NCI-H748 (cell line): ENCODE measurements at regions not wholly inside any gene's neighbourhood (a gene's known extent, or its start where the extent isn't known, plus 50 kb on each side); places are given as distances from the start of the nearest gene placed in this dataset.
"Not testable (repeated sequence)": the region's sequence is repeated elsewhere in the genome, so short reads cannot be mapped to it uniquely, and the experiment has no call there.

Experiments
- DNase-seq: peaks from one replicate; lab custom pipeline; 2025; ENCODE audit not compliant: unreplicated experiment; lab: John Stamatoyannopoulos, UW

- no peak for DNase-seq
Observed at GRCh38 chr3:144773350-144773749, 801.7 kb downstream of the DIPK2A start.

- DNase-seq: no peak
Observed at GRCh38 chr3:144774897-144775296, 803.3 kb downstream of the DIPK2A start.

- no peak for DNase-seq
Observed at GRCh38 chr3:144775551-144775950, 803.9 kb downstream of the DIPK2A start.

GRCh38 chr3:144777906-144778305 lies 806.3 kb downstream of the DIPK2A start:
- DNase-seq: no peak

- DNase-seq: no peak
Observed at GRCh38 chr3:144791034-144791433, 819.4 kb downstream of the DIPK2A start.

- DNase-seq: no peak
Observed at GRCh38 chr3:144801890-144802289, 830.3 kb downstream of the DIPK2A start.

GRCh38 chr3:144809380-144809779 lies 837.8 kb downstream of the DIPK2A start:
- DNase-seq: no peak

- DNase-seq: no peak
Observed at GRCh38 chr3:144810160-144810559, 838.5 kb downstream of the DIPK2A start.

GRCh38 chr3:144815655-144816054 lies 844.0 kb downstream of the DIPK2A start:
- DNase-seq: no peak

- DNase-seq: no peak
Observed at GRCh38 chr3:144816323-144816722, 844.7 kb downstream of the DIPK2A start.

GRCh38 chr3:144818973-144819372 lies 847.4 kb downstream of the DIPK2A start:
- DNase-seq: no peak

- DNase-seq: not testable (repeated sequence)
Observed at GRCh38 chr3:144820232-144820631, 848.6 kb downstream of the DIPK2A start.

- DNase-seq: no peak
Observed at GRCh38 chr3:144820726-144821125, 849.1 kb downstream of the DIPK2A start.

GRCh38 chr3:144821583-144821982 lies 850.0 kb downstream of the DIPK2A start:
- no peak for DNase-seq

- no peak for DNase-seq
Observed at GRCh38 chr3:144822671-144823070, 851.0 kb downstream of the DIPK2A start.

GRCh38 chr3:144831955-144832716 lies 860.5 kb downstream of the DIPK2A start:
- no peak for DNase-seq

- no peak for DNase-seq
Observed at GRCh38 chr3:144839991-144840390, 868.4 kb downstream of the DIPK2A start.

- no peak for DNase-seq
Observed at GRCh38 chr3:144840866-144841265, 869.2 kb downstream of the DIPK2A start.

- no peak for DNase-seq
Observed at GRCh38 chr3:144843099-144843498, 871.5 kb downstream of the DIPK2A start.

GRCh38 chr3:144852999-144853398 lies 881.4 kb downstream of the DIPK2A start:
- DNase-seq: no peak

GRCh38 chr3:144854020-144854419 lies 882.4 kb downstream of the DIPK2A start:
- DNase-seq: not testable (repeated sequence)

- no peak for DNase-seq
Observed at GRCh38 chr3:144859161-144859560, 887.5 kb downstream of the DIPK2A start.

- no peak for DNase-seq
Observed at GRCh38 chr3:144864646-144865045, 893.0 kb downstream of the DIPK2A start.
